ENCODE measurements at regions not wholly inside any gene's neighbourhood (a gene's known extent, or its start where the extent isn't known, plus 50 kb on each side); places are given as distances from the start of the nearest gene placed in this dataset.

- TF ChIP-seq CTCF (IDR thresholded peaks at IDR 0.05; ENCODE audit: borderline replicate concordance, extremely low read depth, low read length, poor library complexity, severe bottlenecking) (no peak), EZH2 (IDR thresholded peaks at IDR 0.05; ENCODE audit: borderline replicate concordance, low read depth, low read length, severe bottlenecking) (no peak)
These were observed 297.3 kb upstream of the IRAK1BP1 start for GRCh38 chr6:78570044-78570443.

Measured in DND-41 (cell line).